ENCODE measurements at regions not wholly inside any gene's neighbourhood (a gene's known extent, or its start where the extent isn't known, plus 50 kb on each side); places are given as distances from the start of the nearest gene placed in this dataset.
"Not testable (repeated sequence)": the region's sequence is repeated elsewhere in the genome, so short reads cannot be mapped to it uniquely, and the experiment has no call there.

DNA sequence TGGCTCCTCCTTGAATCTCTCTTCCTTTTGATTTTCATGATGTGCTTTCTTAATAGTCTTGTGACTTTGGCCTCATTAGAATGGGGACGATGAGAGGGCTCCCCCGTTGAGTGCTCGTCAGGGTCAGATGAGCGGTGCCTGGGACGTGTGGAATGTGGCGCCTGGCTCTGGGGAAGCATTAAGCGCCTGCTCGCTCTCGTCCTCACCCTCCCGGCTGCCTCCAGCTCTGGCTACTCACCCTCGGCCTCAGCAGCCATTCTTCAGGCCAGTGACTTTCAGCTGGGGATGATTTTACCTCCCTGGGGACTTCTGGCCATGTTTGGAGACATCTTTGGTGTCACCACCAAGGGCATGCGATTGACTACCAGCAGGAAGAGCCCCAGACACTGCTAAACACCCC, 69.7 kb downstream of the RPS6KA4 start:
- DNase-seq = no peak

DNA sequence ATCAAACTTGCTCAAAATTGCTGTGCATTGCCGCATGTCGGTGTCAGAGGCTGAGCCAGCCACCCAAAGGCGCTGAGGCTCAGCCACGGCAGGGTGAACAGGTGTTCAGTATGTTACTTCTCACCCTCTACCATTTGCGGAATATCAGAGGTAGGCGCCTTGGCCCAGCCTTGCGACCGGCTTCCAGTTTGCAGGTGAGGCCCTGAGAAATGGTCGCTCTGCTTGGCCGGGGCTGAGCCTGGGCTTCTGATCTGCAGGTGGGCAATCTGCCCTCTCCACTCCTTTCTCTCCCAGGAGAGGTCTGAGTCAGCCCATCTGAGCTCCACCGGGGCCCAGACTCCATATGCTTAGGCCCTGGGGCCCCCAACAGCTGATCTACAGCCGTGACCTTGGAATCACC, 71.0 kb downstream of the RPS6KA4 start:
- DNase-seq = no peak

- DNase-seq = no peak
Observed at GRCh38 chr11:64430645-64431044, 71.7 kb downstream of the RPS6KA4 start.

- DNase-seq = no peak
Observed at GRCh38 chr11:64436000-64436399, 77.0 kb downstream of the RPS6KA4 start.

DNA sequence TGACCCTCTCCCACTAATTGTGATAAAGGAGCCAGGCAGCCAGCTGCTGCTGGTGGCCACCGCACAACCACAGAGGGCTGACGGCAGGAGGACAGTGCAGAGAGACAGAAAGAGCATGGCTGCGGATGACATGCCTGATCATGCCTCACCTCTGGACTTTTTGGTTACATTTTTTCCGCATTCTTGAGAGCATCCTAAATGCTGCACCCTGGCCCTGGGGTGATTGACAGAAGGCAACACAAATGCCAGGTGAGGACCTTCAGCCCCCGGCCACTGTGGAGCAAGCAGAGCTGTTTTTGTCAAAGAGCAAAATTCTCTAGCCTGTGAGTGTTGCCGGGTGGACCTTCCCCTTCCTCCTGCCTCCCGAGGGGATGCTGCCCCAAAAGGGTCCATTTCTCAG, 78.5 kb downstream of the RPS6KA4 start:
- DNase-seq = no peak

DNA sequence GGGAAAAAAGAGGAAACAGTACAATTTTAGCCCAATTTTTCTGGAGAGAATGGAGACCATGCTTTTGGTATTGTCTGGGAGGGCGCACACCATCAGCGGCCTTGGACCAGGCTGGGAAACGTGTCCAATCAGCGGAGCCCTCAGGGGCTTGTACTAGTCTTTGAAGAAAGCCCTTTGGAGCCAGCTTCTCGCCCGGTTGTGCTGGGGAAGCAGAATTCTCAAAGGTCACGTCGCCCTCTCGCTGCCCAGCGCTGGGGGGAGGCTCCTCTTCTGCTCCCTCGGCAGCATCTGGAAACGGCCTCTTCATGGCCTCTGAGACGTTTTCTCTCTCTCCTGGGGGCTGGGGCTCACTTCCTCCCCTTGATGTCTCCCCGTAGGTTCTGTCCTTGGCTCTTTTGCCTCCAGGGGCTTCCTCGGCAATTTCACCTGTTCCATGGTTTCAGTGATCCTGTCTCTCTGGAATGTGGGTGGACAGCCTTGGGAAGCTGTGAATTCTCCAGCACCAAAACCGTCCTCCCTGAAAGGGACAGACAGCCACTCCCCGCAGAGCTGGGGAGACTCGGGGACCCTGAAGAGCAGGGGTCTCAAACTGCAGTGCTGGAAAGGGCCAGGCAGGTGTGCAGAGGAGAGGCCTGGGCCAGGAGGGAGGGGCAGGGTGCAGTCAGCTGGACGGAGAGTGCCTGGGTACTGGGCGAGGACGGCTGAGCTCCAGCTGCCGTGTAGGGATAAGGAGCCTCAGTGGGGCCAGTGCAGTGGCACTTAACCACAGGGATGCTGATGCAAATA, 80.2 kb downstream of the RPS6KA4 start:
- no peak for DNase-seq

DNA sequence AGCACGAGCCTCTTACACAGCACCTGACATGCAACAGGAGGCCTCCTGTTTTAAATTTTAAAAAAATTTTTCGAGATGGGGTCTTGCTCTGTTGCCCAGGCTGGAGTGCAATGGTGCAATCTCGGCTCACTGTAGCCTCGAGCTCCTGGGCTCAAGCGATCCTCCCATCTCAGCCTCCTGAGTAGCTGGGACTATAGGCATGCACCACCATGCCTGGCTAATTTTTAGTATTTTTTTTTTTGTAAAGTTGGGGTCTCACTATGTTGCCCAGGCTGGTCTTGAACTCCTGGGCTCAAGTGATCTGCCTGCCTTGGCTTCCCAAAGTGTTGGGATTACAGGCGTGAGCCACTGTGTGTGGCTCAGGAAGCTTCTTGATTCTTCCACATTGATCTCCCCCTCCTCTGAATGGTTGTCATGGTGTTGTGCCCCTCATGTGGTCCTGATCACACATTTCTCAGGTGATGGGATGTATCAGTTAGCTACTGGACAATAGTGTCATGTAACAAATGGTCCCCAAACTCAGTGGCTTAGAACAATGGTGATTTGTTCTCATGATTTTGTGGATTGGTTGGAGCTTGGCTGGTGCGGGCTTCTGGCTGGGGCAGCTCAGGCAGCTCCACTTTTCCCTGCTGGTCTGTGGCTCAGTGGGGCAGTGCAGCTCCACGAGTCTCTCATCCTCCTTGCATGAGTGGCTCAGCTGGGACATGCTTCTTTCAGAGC, 81.0 kb downstream of the RPS6KA4 start:
- DNase-seq = not testable (repeated sequence)

GRCh38 chr11:64441127-64441526, 82.2 kb downstream of the RPS6KA4 start:
- DNase-seq = no peak

- no peak for DNase-seq
Observed at GRCh38 chr11:64443001-64443400, 84.0 kb downstream of the RPS6KA4 start.

- DNase-seq = no peak
Observed at GRCh38 chr11:64444838-64445441, 86.0 kb downstream of the RPS6KA4 start.

GRCh38 chr11:64445651-64446050, 86.7 kb downstream of the RPS6KA4 start:
- DNase-seq = no peak

DNA sequence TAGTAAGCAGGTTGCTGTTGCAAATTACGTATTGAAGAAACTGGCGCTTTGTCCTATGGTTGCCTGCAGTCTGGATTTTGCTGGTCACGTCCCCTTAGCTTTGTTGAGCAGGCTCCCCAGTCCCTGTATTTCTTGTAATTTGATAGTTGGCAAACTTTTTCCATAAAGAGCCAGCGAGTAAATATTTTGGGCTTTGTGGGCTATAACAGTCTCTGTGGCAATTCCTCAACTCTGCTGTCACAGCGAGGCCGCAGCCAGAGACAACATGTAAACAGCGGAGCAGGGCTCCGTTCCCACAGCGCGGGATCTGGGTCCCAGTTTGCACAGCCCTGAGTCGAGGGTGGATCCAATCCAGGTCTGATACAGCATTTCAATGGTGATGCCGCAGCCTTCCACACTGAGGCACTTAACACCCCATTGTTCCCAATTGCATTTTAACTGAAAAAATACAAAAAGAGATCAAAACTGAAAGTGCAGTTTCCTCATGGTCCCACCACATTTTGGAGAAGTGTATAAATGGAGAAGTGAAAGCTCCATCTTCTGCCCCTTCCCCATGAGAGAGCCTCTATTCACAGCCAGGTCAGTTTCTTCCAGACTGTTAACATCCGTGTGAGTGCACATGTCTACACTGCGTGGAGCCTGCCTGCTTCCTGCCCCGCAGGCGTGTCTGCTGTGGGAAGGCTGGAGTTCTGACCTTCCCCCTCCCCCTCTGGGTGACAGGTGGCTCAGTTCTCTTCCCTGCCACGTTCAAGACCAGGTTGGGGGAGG, 89.1 kb downstream of the RPS6KA4 start:
- DNase-seq = peak; percentile 53

GRCh38 chr11:64448599-64449380, 89.8 kb downstream of the RPS6KA4 start:
- peak; percentile 68 for DNase-seq

DNA sequence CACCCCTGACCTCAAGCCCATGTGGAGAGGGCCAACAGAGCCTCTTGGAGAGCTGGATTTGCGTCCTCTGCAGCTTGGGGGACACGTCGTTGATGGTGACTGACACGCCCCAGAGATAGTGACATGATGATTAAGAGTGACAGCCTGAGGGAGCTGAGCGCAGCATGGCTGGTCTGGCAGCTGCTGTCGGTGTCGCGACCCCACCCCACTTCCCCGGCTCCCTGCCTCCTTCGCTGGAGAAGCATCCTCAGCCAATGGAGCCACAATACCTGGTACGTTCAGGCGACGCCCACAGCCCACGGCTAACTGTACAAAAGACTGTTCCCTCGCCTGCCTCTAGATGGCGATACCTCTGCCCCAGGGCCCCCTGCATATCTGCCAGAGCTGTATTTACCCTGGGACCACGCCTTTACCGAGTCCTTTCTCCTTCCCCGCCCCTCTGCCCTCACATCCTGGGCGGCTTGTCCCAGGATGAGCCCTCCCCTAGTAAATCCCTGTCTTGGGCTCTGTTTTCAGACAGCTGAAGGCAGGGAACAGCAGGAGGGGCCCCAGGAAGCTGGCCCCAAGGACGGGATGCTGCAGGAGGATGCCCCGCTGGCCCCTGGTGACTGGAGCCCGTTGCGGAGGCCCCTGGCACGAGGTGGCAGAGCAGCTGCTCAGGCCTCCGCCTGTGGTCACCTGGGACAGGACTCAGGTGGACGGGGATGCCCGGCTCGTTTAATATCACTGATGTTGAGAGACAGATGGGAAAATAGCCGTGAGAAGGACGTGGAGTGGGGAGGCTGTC, 90.6 kb downstream of the RPS6KA4 start:
- DNase-seq = peak; percentile 70

DNA sequence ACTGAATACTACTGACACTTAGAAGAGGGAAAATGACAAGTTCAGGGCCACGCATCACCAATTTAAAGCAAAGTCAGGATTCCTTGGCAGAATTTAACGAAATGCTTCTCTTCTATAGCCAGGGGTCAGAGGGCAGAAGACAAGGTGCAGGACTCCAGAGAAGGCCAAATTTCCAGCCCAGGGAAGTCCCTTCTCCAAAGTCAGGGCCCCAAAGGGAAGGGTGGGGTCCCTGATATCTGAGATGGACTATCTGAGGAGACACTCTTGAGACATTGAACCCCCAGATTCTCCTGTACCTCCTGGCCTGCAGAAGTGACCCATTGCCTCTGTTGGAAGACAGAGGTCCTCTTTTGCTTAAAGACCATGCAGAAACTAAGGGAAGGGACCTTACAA, 91.2 kb downstream of the RPS6KA4 start:
- DNase-seq = no peak

- no peak for DNase-seq
Observed at GRCh38 chr11:64451856-64452255, 92.9 kb downstream of the RPS6KA4 start.

DNA sequence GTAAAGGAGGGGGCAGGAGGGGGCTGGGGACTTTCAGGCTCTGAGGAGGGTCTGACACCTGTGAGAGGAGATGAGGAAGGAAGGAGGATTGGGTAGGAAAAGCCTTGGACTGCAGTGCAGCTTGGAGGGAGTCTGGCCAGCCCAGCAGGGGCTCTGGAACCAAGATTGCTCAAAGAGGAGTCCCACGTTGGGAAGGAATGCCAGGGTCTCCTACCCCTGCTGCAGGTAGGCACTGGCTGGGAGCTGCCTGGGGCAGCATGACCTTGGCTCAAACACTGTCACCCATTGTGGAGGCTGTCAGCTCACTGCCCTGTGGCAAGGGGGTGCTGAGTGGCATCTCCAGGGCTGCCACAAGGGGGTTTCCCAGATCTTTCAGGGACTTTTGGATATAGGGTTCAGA, 94.5 kb downstream of the RPS6KA4 start:
- no peak for DNase-seq

DNA sequence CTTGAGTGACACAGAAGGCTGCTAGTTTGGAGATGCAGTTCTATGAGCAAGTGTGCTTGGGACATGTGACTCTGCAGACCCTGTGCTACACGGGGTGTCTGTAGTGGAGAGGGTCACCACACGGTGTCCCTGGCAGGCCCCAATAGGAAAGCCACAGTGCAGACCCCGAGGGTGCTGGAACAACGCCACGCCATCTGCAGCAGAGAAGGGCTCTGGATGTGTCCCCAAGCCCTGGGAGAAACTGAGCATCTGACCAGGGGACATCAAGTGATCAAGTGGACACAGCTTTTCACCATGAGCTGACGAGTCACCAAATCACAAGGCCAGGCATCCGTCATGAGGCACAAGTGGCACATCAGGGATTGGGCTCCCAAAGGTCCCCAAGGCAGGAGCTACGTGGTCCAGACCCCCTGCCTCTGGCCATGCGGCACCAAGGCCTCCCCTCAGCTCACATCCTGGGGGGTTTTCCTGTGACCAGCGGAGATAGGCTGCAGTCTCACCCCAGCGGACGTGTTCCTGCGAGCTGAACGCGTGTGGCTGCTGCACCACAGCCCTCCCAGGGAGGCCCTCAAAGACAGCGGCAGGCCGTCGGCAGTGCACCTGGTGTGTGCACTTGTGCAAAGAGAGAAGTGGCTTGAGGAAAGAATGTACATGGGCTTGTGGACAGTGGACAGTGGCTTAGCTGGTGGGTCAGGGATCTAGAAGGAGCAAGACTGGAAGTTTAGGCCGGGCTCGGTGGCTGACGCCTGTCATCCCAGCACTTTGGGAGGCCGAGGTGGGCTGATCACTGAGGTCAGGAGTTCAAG, 96.7 kb downstream of the RPS6KA4 start:
- no peak for DNase-seq

DNA sequence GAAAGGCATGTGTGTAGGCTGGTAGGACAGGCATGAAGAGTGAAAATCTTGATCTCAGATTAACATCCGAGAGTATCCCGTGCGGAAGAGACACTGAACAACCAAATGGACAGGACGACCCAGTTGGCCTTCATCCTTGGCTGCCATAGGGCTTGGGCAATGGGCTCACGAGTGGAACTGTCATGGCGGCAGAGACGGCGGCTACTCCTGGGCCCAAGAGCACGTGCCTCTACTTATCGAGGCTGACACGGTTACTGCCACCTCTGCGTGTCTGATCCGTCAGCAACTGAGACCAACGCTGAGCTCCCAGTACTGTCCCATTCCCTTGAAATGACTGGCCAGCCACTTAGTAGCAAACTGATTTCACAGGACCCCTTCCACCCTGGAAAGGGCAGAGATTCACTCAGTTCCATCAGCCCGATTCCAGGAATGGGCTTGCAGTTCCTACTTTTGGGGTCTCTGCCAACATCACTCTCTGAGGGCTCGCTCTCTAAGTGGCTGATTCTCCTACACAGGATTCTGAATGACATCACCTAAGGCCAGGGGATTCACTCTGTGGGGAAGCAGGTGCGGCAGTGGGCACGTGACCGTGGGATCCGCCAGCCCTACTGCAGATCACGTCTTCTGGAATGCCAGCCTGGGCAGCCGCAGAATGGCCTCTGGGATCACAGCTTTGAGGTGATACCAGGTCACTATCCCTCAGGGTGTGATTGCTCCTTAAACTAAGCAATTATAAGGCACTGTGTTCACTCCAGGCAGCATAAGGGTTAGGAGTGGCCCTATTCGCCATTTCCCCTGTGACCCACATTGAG, 97.8 kb downstream of the RPS6KA4 start:
- DNase-seq = no peak

Data from CD4-positive, alpha-beta T cell treated with Interferon gamma for 1 hour (primary cell).